A549 (cell line): ENCODE measurements at regions not wholly inside any gene's neighbourhood (a gene's known extent, or its start where the extent isn't known, plus 50 kb on each side); places are given as distances from the start of the nearest gene placed in this dataset.

Experiments
- ATAC-seq, 2 experiments: fragments of 200-7000 bp in 1 of 2; fragments of >200 bp in 1 of 2; cut with Nextera tagmentation in 1 of 2; cut with Tn5 transposase in 1 of 2; 3 replicates each; pipeline versions ENCODE4 v1.8.0 to v1.9.1; 2018 to 2020; ENCODE audit warnings: mild to moderate bottlenecking in 1 of 2, moderate library complexity in 1 of 2
- CTCF ChIA-PET: fragments of 300-600 bp; sonication (Branson Sonifier 250); formaldehyde crosslinking; extraction: SDS; loops from one replicate; lab custom pipeline; 2021; ENCODE audit warnings: antibody characterized with exemption, inconsistent platforms; lab: Yijun Ruan, JAX
- POLR2A ChIA-PET: fragments of 350-600 bp; formaldehyde crosslinking; extraction: SDS; loops from one replicate; lab custom pipeline; 2021; ENCODE audit warnings: antibody characterized with exemption, inconsistent platforms; lab: Yijun Ruan, JAX
- DNase-seq, 2 experiments: peaks; one replicate each; pipeline versions ENCODE4 v3.0.0 to v3.0.0-alpha.2; 2011 to 2016; ENCODE audit warnings: low read depth in 1 of 2, low spot score in 1 of 2
- FAIRE-seq: peaks from 2 replicates; lab custom pipeline; 2011; peaks lifted over from hg19 to GRCh38; lab: Jason Lieb, UNC
- H3K27ac ChIP-seq, 2 experiments: fragments of >200 bp; sonication (Bioruptor Twin); formaldehyde crosslinking; 3 replicates each; pipeline ENCODE4 v1.5.1; 2016 to 2017
- H3K4me1 ChIP-seq: fragments of >200 bp; sonication (Bioruptor Twin); formaldehyde crosslinking; 3 replicates; pipeline ENCODE4 v1.6.1; 2016
- H3K4me2 ChIP-seq: fragments of >200 bp; sonication (Bioruptor Twin); formaldehyde crosslinking; 3 replicates; pipeline ENCODE4 v1.6.1; 2016
- H3K4me3 ChIP-seq: fragments of >200 bp; sonication (Bioruptor Twin); formaldehyde crosslinking; 3 replicates; pipeline ENCODE4 v1.5.1; 2016
- H3K9me3 ChIP-seq: fragments of >200 bp; sonication (Bioruptor Twin); formaldehyde crosslinking; 3 replicates; pipeline ENCODE4 v1.6.1; 2016
- CBX2 ChIP-seq: fragments of 200-600 bp; sonication (generic); IDR thresholded peaks from 2 replicates; pipeline ENCODE4 v1.6.1; 2016; ENCODE audit warnings: low read depth, mild to moderate bottlenecking, borderline replicate concordance
- CEBPB ChIP-seq, 2 experiments: fragments of >200 bp in 1 of 2; sonication (Bioruptor Twin) in 1 of 2; formaldehyde crosslinking in 1 of 2; IDR thresholded peaks; 2 replicates each; pipeline ENCODE4 v1.6.1; 2012 to 2016
- CHD4 ChIP-seq: fragments of 200-600 bp; sonication (generic); IDR thresholded peaks from 2 replicates; pipeline ENCODE4 v1.6.1; 2016; ENCODE audit warnings: antibody characterized with exemption, mild to moderate bottlenecking, borderline replicate concordance
- EHF ChIP-seq: fragments of 250-450 bp; sonication (Bioruptor Pico); IDR thresholded peaks from 2 replicates; pipeline ENCODE4 v1.5.0; 2020; ENCODE audit warnings: mild to moderate bottlenecking
- EP300 ChIP-seq, 2 experiments: fragments of >200 bp; sonication (Bioruptor Twin); formaldehyde crosslinking; IDR thresholded peaks; 2 replicates in 1 of 2; 3 replicates in 1 of 2; pipeline ENCODE4 v1.6.1; 2016 to 2017
- HDAC2 ChIP-seq: fragments of 200-600 bp; sonication (generic); IDR thresholded peaks from 2 replicates; pipeline ENCODE4 v1.6.1; 2016
- HOXA7 ChIP-seq: fragments of 250-450 bp; sonication (Bioruptor Pico); IDR thresholded peaks from 2 replicates; pipeline ENCODE4 v1.5.0; 2020; ENCODE audit warnings: mild to moderate bottlenecking, moderate library complexity
- HOXB5 ChIP-seq: fragments of 250-450 bp; sonication (Bioruptor Pico); IDR thresholded peaks from 2 replicates; pipeline ENCODE4 v1.5.0; 2020; ENCODE audit warnings: mild to moderate bottlenecking, moderate library complexity
- JUN ChIP-seq, 2 experiments: fragments of >200 bp; sonication (Bioruptor Twin); formaldehyde crosslinking; IDR thresholded peaks; 2 replicates in 1 of 2; 3 replicates in 1 of 2; pipeline ENCODE4 v1.6.1; 2016 to 2017
- KDM5A ChIP-seq: fragments of 200-600 bp; sonication (generic); IDR thresholded peaks from 2 replicates; pipeline ENCODE4 v1.6.1; 2016; ENCODE audit warnings: antibody characterized with exemption, mild to moderate bottlenecking
- MAZ ChIP-seq: fragments of 150-350 bp; IDR thresholded peaks from 2 replicates; pipeline ENCODE4 v1.6.1; 2014; ENCODE audit warnings: antibody characterized with exemption, low read depth, low read length, borderline replicate concordance
- MYC ChIP-seq: IDR thresholded peaks from 2 replicates; pipeline ENCODE4 v1.6.1; 2012; ENCODE audit warnings: mild to moderate bottlenecking, inconsistent platforms, low read length, improper control_type of control experiment, borderline replicate concordance
- NPAS2 ChIP-seq: fragments of 250-450 bp; sonication (Bioruptor Pico); IDR thresholded peaks from 2 replicates; pipeline ENCODE4 v1.8.0; 2022; ENCODE audit warnings: mild to moderate bottlenecking, moderate library complexity, borderline replicate concordance
- NR3C1 ChIP-seq: fragments of >200 bp; sonication (Bioruptor Twin); formaldehyde crosslinking; IDR thresholded peaks from 3 replicates; pipeline ENCODE4 v1.6.1; 2017
- POLR2AphosphoS2 ChIP-seq: conservative IDR thresholded peaks from 2 replicates; pipeline ENCODE4 v1.6.1; 2012; ENCODE audit warnings: low read length, improper control_type of control experiment, inconsistent platforms
- RAD21 ChIP-seq, 2 experiments: fragments of >200 bp in 1 of 2; sonication (Bioruptor Twin) in 1 of 2; formaldehyde crosslinking in 1 of 2; IDR thresholded peaks in 1 of 2; conservative IDR thresholded peaks in 1 of 2; 2 replicates in 1 of 2; 3 replicates in 1 of 2; pipeline ENCODE4 v1.6.1; 2012 to 2018; ENCODE audit warnings: inconsistent platforms in 1 of 2
- RARB ChIP-seq: fragments of 250-450 bp; sonication (Bioruptor Pico); IDR thresholded peaks from 2 replicates; pipeline ENCODE4 v1.8.0; 2021; ENCODE audit warnings: mild to moderate bottlenecking, moderate library complexity
- RNF2 ChIP-seq: fragments of 200-600 bp; sonication (generic); IDR thresholded peaks from 2 replicates; pipeline ENCODE4 v1.6.1; 2016; ENCODE audit warnings: low read depth, mild to moderate bottlenecking, antibody characterized with exemption, moderate library complexity, borderline replicate concordance
- SMC3 ChIP-seq: fragments of >200 bp; sonication (Bioruptor Twin); formaldehyde crosslinking; IDR thresholded peaks from 3 replicates; pipeline ENCODE4 v1.6.1; 2018; ENCODE audit warnings: inconsistent platforms
- SREBF2 ChIP-seq: fragments of 450-650 bp; IDR thresholded peaks from 2 replicates; pipeline ENCODE4 v1.6.1; 2014; ENCODE audit warnings: mild to moderate bottlenecking, moderate library complexity
- TP53 ChIP-seq: fragments of 250-450 bp; sonication (Bioruptor Pico); IDR thresholded peaks from 2 replicates; pipeline ENCODE4 v1.5.0; 2021; ENCODE audit warnings: mild to moderate bottlenecking, moderate library complexity
- ZNF302 ChIP-seq: fragments of 250-450 bp; sonication (Bioruptor Pico); IDR thresholded peaks from 2 replicates; pipeline ENCODE4 v1.9.0; 2021; ENCODE audit warnings: inconsistent platforms, mild to moderate bottlenecking, moderate library complexity
- ZSCAN20 ChIP-seq: fragments of 250-450 bp; sonication (Bioruptor Pico); IDR thresholded peaks from 2 replicates; pipeline ENCODE4 v1.8.0; 2022; ENCODE audit warnings: mild to moderate bottlenecking, moderate library complexity
- WGBS: methylation state at CpG from one replicate; pipeline ENCODE4 v1.1.6; 2017; ENCODE audit errors: missing lambda C conversion rate; 5-methylcytosine and 5-hydroxymethylcytosine counted together
- TF ChIP-seq, protein P1 (sequence below): fragments of 200-600 bp; sonication (generic); IDR thresholded peaks from 2 replicates; pipeline ENCODE4 v1.6.1; 2016; ENCODE audit warnings: antibody characterized with exemption, mild to moderate bottlenecking, moderate library complexity
- TF ChIP-seq, protein P2 (sequence below): fragments of 250-450 bp; sonication (Bioruptor Pico); IDR thresholded peaks from 2 replicates; pipeline ENCODE4 v1.5.0; 2021; ENCODE audit warnings: mild to moderate bottlenecking, moderate library complexity, borderline replicate concordance
- TF ChIP-seq, protein P3 (sequence below): fragments of 250-450 bp; sonication (Bioruptor Pico); IDR thresholded peaks from 2 replicates; pipeline ENCODE4 v1.5.0; 2020; ENCODE audit warnings: low read depth, mild to moderate bottlenecking, moderate library complexity

DNA sequence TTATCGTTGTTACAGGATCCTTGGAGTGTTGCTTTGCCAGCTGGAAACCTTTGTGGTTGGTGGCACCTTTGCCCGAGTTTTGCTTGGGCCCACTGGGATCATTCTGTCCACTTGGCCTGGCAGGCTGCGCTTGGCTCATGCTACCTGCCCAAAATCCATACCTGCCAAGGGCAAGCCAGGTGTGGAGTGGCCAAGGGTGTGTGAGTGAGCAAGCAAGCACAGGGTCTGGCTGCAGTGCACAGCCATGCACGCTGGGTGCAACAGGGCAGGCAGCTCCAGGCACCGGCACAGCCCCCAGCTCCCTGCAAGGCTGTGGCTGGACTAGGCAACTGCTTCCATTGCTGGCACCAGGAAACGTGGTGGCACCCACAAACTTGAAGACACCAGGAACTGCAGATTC is 421.8 kb downstream of the ARL4A start:
- no peak for ATAC-seq
- Histone ChIP-seq H3K4me2 (no peak overlapping the region), H3K4me1 (no peaks in the 10 kb centered on the region), H3K9me3 (peaks cover 8% of the 10 kb centered on the region; the same call in 1 of the 3 replicates), H3K27ac (no peak overlapping the region), H3K4me3 (no peak overlapping the region)
- 61% methylated on average over 6 of the region's 6 CpGs for WGBS
- no peak for DNase-seq
- ChIA-PET POLR2A (no interaction called here), CTCF (interaction anchor here (1.0 to 6.1 kb wide), 3 partner anchors 8 to 422 kb away, joined by 3 to 38 read pairs (median 3); partner anchors contain the start of gene ARL4A)
- FAIRE-seq: no peak
- TF ChIP-seq EP300 (IDR thresholded peaks at IDR 0.05): no peak
- TF ChIP-seq POLR2AphosphoS2: no peak
- no peak for TF ChIP-seq ZSCAN20 (CRISPR knock-in tag)
- no peak for TF ChIP-seq JUN (IDR thresholded peaks at IDR 0.05)
- TF ChIP-seq NR3C1: no peak
- TF ChIP-seq KDM5A: no peak
- no peak for TF ChIP-seq CEBPB (IDR thresholded peaks at IDR 0.05)
- no peak for TF ChIP-seq MYC

DNA sequence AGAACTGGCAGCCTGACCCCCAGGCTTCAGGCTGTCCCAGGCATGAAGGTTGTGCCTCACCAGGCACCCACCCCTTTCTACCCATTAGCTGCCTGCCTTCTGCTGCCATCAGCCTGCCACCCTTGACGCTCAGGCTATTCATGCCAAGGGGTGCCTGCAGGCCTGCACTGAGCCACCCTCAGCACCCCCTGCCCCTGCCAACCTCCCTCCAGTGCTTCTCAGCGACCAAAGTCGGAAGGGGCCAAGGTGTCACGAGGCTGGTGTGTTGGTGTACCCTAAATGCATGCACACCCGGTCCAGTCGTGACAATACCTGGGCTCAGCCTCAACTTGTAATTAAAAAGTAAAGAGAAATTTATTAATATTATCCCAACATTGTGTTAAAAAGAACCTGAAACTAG is 422.7 kb downstream of the ARL4A start:
- DNase-seq: no peak
- Histone ChIP-seq H3K27ac (no peak overlapping the region), H3K4me3 (no peak overlapping the region), H3K9me3 (peaks cover 8% of the 10 kb centered on the region; the same call in 1 of the 3 replicates), H3K4me1 (peaks cover 2% of the 10 kb centered on the region; the same call in 2 of the 3 replicates), H3K4me2 (no peak overlapping the region)
- CTCF ChIA-PET: interaction anchor here (6.1 kb wide), 1 partner anchor 423 kb away, joined by 38 read pairs; the partner anchor contains the start of gene ARL4A
- no peak for FAIRE-seq
- WGBS: 89% methylated on average over 6 of the region's 6 CpGs
- TF ChIP-seq CHD4: no peak
- TF ChIP-seq EHF (CRISPR knock-in tag): no peak
- no peak for TF ChIP-seq MAZ
- TF ChIP-seq, protein P1, sequence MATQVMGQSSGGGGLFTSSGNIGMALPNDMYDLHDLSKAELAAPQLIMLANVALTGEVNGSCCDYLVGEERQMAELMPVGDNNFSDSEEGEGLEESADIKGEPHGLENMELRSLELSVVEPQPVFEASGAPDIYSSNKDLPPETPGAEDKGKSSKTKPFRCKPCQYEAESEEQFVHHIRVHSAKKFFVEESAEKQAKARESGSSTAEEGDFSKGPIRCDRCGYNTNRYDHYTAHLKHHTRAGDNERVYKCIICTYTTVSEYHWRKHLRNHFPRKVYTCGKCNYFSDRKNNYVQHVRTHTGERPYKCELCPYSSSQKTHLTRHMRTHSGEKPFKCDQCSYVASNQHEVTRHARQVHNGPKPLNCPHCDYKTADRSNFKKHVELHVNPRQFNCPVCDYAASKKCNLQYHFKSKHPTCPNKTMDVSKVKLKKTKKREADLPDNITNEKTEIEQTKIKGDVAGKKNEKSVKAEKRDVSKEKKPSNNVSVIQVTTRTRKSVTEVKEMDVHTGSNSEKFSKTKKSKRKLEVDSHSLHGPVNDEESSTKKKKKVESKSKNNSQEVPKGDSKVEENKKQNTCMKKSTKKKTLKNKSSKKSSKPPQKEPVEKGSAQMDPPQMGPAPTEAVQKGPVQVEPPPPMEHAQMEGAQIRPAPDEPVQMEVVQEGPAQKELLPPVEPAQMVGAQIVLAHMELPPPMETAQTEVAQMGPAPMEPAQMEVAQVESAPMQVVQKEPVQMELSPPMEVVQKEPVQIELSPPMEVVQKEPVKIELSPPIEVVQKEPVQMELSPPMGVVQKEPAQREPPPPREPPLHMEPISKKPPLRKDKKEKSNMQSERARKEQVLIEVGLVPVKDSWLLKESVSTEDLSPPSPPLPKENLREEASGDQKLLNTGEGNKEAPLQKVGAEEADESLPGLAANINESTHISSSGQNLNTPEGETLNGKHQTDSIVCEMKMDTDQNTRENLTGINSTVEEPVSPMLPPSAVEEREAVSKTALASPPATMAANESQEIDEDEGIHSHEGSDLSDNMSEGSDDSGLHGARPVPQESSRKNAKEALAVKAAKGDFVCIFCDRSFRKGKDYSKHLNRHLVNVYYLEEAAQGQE: no peak
- TF ChIP-seq, protein P2, sequence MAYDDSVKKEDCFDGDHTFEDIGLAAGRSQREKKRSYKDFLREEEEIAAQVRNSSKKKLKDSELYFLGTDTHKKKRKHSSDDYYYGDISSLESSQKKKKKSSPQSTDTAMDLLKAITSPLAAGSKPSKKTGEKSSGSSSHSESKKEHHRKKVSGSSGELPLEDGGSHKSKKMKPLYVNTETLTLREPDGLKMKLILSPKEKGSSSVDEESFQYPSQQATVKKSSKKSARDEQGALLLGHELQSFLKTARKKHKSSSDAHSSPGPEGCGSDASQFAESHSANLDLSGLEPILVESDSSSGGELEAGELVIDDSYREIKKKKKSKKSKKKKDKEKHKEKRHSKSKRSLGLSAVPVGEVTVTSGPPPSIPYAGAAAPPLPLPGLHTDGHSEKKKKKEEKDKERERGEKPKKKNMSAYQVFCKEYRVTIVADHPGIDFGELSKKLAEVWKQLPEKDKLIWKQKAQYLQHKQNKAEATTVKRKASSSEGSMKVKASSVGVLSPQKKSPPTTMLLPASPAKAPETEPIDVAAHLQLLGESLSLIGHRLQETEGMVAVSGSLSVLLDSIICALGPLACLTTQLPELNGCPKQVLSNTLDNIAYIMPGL (CRISPR knock-in tag): no peak
- TF ChIP-seq NPAS2 (CRISPR knock-in tag): no peak
- no peak for TF ChIP-seq HOXA7
- TF ChIP-seq SMC3: no peak
- no peak for TF ChIP-seq ZSCAN20 (CRISPR knock-in tag)
- TF ChIP-seq HOXB5 (CRISPR knock-in tag): no peak
- TF ChIP-seq HDAC2: no peak
- TF ChIP-seq TP53: no peak
- TF ChIP-seq RAD21 (conservative IDR thresholded peaks at IDR 0.05 in 1 of 2, IDR thresholded peaks at IDR 0.05 in 1 of 2): no peak
- TF ChIP-seq CBX2: no peak
- TF ChIP-seq ZNF302 (CRISPR knock-in tag): no peak
- TF ChIP-seq SREBF2: no peak
- TF ChIP-seq, protein P3, sequence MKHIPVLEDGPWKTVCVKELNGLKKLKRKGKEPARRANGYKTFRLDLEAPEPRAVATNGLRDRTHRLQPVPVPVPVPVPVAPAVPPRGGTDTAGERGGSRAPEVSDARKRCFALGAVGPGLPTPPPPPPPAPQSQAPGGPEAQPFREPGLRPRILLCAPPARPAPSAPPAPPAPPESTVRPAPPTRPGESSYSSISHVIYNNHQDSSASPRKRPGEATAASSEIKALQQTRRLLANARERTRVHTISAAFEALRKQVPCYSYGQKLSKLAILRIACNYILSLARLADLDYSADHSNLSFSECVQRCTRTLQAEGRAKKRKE (CRISPR knock-in tag): no peak
- TF ChIP-seq RARB (CRISPR knock-in tag): no peak
- no peak for TF ChIP-seq RNF2
- ATAC-seq: no peak
- POLR2A ChIA-PET: no interaction called here
